ENCODE measurements at regions not wholly inside any gene's neighbourhood (a gene's known extent, or its start where the extent isn't known, plus 50 kb on each side); places are given as distances from the start of the nearest gene placed in this dataset.

- TF ChIP-seq CTCF (IDR thresholded peaks at IDR 0.05 in 2 of 3, conservative IDR thresholded peaks at IDR 0.05 in 1 of 3; ENCODE audit: control insufficient read depth in 2 of 3, extremely low read depth in 1 of 3, insufficient read depth in 1 of 3, low read depth in 3 of 3, low read length in 3 of 3), result no peak
- no peak for TF ChIP-seq NRF1 (conservative IDR thresholded peaks at IDR 0.05; ENCODE audit: low read depth, low read length)
- TF ChIP-seq POLR2A (IDR thresholded peaks at IDR 0.05; ENCODE audit: low read depth, low read length), result no peak
- TF ChIP-seq, protein P1, sequence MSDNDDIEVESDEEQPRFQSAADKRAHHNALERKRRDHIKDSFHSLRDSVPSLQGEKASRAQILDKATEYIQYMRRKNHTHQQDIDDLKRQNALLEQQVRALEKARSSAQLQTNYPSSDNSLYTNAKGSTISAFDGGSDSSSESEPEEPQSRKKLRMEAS (IDR thresholded peaks at IDR 0.05; ENCODE audit: low read depth, low read length), result no peak
These were observed 421.6 kb upstream of the PBX1 start for GRCh38 chr1:164137273-164137925.
